ENCODE measurements at regions not wholly inside any gene's neighbourhood (a gene's known extent, or its start where the extent isn't known, plus 50 kb on each side); places are given as distances from the start of the nearest gene placed in this dataset.

GRCh38 chr1:224873434-224874369 is 55.8 kb upstream of the DNAH14 start:
- H3K36me3 ChIP-seq (ENCODE audit: control insufficient read depth, insufficient read depth, low read length), result no peaks in the 10 kb centered on the region

GRCh38 chr1:224874775-224875174 is 54.7 kb upstream of the DNAH14 start:
- H3K9me3 Mint-ChIP-seq, result no peaks in the 10 kb centered on the region
- H3K27me3 Mint-ChIP-seq (ENCODE audit: insufficient read depth), result peaks cover 3% of the 10 kb centered on the region
- no peak for TF ChIP-seq CTCF (conservative IDR thresholded peaks at IDR 0.05)
- no peaks in the 10 kb centered on the region for H3K9me3 ChIP-seq (ENCODE audit: control insufficient read depth, low read length)
- no peak overlapping the region for H3K27ac ChIP-seq (ENCODE audit: low read depth, low read length)
- WGBS, 2 experiments (ENCODE audit: insufficient coverage in 1 of 2, insufficient read length in 1 of 2), result 87 to 94% methylated on average over 7 of the region's 7 CpGs
- peaks cover 1% of the 10 kb centered on the region for H3K4me1 ChIP-seq (ENCODE audit: control insufficient read depth, insufficient read depth, low read length)
- H3K4me3 Mint-ChIP-seq, result no peak overlapping the region
- H3K4me1 Mint-ChIP-seq, result peaks cover 17% of the 10 kb centered on the region
- H3K27me3 ChIP-seq (ENCODE audit: control insufficient read depth, insufficient read depth, low read length, poor library complexity, severe bottlenecking), result no peaks in the 10 kb centered on the region
- peak; percentile 3 for DNase-seq
- H3K9ac ChIP-seq (ENCODE audit: extremely low read depth, low read length, poor library complexity, severe bottlenecking), result no peak overlapping the region
- no peaks in the 10 kb centered on the region for H3K36me3 ChIP-seq (ENCODE audit: control insufficient read depth, insufficient read depth, low read length)
- no peak overlapping the region for H3K27ac Mint-ChIP-seq
- H3K4me3 ChIP-seq (ENCODE audit: low read length), result no peak overlapping the region
- no peaks in the 10 kb centered on the region for H3K36me3 Mint-ChIP-seq (ENCODE audit: low read depth)

More at GRCh38 chr1:224873434-224874369, 55.8 kb upstream of the DNAH14 start:
- Mint-ChIP-seq H3K36me3 (ENCODE audit: low read depth) (no peaks in the 10 kb centered on the region), H3K4me3 (no peak overlapping the region), H3K27me3 (ENCODE audit: insufficient read depth) (peaks cover 3% of the 10 kb centered on the region), H3K27ac (no peak overlapping the region), H3K9me3 (no peaks in the 10 kb centered on the region), H3K4me1 (peaks cover 11% of the 10 kb centered on the region)
- WGBS, 2 experiments (ENCODE audit: insufficient coverage in 1 of 2, insufficient read length in 1 of 2), result 79 to 83% methylated on average over 2 to 3 of the region's 3 CpGs
- no peak for TF ChIP-seq CTCF (conservative IDR thresholded peaks at IDR 0.05)
- Histone ChIP-seq H3K4me1 (ENCODE audit: control insufficient read depth, insufficient read depth, low read length) (no peaks in the 10 kb centered on the region), H3K9me3 (ENCODE audit: control insufficient read depth, low read length) (no peaks in the 10 kb centered on the region), H3K4me3 (ENCODE audit: low read length) (no peak overlapping the region), H3K27ac (ENCODE audit: low read depth, low read length) (no peak overlapping the region), H3K27me3 (ENCODE audit: control insufficient read depth, insufficient read depth, low read length, poor library complexity, severe bottlenecking) (no peaks in the 10 kb centered on the region), H3K9ac (ENCODE audit: extremely low read depth, low read length, poor library complexity, severe bottlenecking) (no peak overlapping the region)
- no peak for DNase-seq

- H3K36me3 ChIP-seq (ENCODE audit: control insufficient read depth, insufficient read depth, low read length), result no peaks in the 10 kb centered on the region
- H3K27ac ChIP-seq (ENCODE audit: low read depth, low read length), result no peak overlapping the region
- H3K4me3 ChIP-seq (ENCODE audit: low read length), result no peak overlapping the region
- no peaks in the 10 kb centered on the region for H3K9me3 ChIP-seq (ENCODE audit: control insufficient read depth, low read length)
- H3K27ac Mint-ChIP-seq, result no peak overlapping the region
- H3K9me3 Mint-ChIP-seq, result no peaks in the 10 kb centered on the region
- no peak for DNase-seq
- WGBS, 2 experiments (ENCODE audit: insufficient coverage in 1 of 2, insufficient read length in 1 of 2), result 86 to 87% methylated on average over 2 to 5 of the region's 5 CpGs
- H3K27me3 Mint-ChIP-seq (ENCODE audit: insufficient read depth), result peaks cover 3% of the 10 kb centered on the region
- TF ChIP-seq CTCF (conservative IDR thresholded peaks at IDR 0.05), result no peak
- H3K4me3 Mint-ChIP-seq, result no peak overlapping the region
- no peaks in the 10 kb centered on the region for H3K27me3 ChIP-seq (ENCODE audit: control insufficient read depth, insufficient read depth, low read length, poor library complexity, severe bottlenecking)
- H3K9ac ChIP-seq (ENCODE audit: extremely low read depth, low read length, poor library complexity, severe bottlenecking), result no peak overlapping the region
- H3K36me3 Mint-ChIP-seq (ENCODE audit: low read depth), result no peaks in the 10 kb centered on the region
- peaks cover 38% of the 10 kb centered on the region for H3K4me1 Mint-ChIP-seq
- H3K4me1 ChIP-seq (ENCODE audit: control insufficient read depth, insufficient read depth, low read length), result peaks cover 7% of the 10 kb centered on the region
Observed at GRCh38 chr1:224879162-224879803, 50.2 kb upstream of the DNAH14 start.

Data from endodermal cell (in vitro differentiated cells).